GM18508 (cell line): ENCODE measurements at regions not wholly inside any gene's neighbourhood (a gene's known extent, or its start where the extent isn't known, plus 50 kb on each side); places are given as distances from the start of the nearest gene placed in this dataset.
"Not testable (repeated sequence)": the region's sequence is repeated elsewhere in the genome, so short reads cannot be mapped to it uniquely, and the experiment has no call there.

Source experiments
- ATAC-seq: cut with Tn5 transposase; IDR thresholded peaks from one replicate; pipeline ENCODE4 v1.9.1; 2021; ENCODE audit warnings: moderate number of reproducible peaks; ENCODE audit not compliant: insufficient read depth, unreplicated experiment

DNA sequence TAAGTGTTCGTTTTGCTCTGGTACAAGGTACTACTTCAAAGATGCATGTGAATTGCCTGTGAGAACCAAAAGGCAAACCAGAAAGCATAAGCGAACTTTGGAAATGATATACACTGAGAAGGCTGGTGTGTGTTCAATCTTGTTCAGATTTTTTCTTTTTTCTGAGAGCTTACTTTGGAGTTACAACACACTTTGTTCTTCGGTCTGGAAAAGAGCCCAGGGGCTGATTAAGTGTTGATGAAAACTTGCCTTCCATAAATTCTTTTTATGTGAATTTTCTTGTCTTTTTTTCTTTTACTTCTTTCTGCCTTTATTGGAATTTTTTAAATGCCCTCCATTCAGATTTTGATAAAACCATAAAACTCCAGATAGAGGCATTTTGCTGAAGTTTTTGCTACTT is 395.1 kb upstream of the SASH1 start:
- ATAC-seq = no peak

DNA sequence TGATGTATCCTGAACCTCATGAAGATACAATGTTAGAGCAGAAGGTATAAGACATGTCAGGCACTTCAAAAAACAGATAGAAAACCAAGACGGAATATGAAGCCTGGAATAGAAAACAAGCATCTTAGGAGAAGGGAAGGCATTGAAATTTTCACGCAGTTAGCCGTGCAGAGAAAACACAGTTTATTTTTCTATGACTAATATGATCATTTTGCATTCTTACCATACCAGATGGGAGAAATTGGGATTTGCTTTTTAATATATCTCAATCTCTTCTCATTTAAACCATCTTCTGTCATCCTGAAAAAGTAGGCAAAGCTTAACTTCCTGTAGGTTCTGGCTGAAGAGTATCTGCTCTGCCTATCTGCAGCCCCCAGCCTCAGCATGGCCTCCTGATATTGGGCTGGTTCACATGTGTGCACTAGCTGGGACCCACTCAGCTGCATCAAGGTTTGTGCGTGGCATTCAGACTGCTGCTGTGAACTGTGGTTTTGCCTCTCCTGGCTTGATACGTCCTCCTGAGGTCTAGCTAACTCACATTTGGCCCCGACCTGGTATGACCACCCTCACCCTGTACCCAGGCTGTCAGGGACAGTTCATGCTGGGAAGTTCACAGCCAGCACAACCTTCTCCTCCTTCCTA is 392.5 kb upstream of the SASH1 start:
- no peak for ATAC-seq

DNA sequence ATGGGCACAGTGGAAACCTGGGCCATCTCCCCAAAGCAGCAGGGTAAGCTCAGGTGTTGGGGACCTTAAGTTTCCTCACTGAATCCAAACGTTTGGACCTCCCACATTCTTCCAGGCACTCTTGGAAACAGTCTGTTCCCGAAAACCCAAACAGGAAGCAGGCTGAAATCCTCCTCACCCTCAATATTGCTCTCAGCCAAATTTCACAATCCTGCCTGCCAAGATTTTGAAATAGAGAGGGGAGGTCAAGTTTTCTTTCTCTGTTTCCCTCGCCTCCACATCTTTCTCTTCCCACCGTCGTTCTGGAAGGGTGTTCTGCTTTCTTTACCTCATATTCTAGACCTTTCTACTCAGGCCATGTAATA is 392.0 kb upstream of the SASH1 start:
- ATAC-seq = no peak

DNA sequence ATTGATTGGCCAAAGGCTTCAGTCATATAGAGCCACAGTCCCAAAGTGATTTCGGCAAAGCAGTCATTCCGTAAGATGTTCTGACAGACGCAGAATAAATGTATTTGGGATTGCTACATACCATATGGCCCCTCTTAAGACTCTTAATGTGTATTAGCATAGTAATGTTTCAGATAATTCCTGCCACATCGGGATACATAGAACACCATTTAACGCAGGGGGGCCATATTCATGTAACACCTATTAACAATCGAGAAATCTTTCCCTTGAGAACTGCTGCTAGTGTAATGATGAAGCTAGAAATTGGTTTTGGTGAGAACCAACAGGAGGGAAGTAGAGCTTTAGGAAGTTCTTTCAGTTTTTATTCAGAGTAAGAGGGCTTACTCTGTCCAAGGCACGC is 390.9 kb upstream of the SASH1 start:
- ATAC-seq = no peak

DNA sequence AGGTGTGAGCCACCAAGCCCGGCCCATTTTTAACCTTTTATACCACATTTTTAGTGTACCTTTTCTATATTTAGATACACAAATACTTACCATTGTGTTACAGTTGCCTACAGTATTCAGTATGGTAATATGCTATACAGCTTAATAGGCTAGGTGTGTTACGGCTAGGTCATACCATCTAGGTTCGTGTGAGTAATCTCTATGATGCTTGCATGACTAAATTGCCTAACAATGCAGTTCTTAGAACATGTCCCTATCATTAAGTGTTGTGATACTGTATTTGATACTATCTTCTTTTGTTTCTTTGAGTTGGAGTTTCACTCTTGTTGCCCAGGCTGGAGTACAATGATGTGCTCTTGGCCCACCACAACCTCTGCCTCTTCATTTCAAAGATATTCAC is 387.7 kb upstream of the SASH1 start:
- ATAC-seq = no peak

DNA sequence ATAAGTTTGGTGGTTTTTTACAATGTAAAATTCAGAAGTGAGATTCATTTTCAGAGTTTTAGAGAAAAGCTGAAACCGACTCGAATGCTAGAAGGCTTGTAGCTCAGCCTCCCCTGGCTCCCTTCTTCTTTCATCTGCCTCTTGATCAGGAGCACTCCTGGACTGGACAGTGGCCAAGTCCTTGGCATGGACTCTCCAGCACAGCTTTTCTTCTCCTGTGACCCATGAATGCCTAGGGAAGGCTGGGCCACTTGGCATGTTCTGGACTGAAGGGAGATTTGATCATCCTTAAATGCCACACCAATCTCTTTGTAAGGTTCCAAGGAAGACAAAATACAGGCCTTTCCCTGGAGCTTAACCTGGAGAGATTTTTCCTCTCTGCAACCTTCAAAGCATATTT is 384.0 kb upstream of the SASH1 start:
- no peak for ATAC-seq

DNA sequence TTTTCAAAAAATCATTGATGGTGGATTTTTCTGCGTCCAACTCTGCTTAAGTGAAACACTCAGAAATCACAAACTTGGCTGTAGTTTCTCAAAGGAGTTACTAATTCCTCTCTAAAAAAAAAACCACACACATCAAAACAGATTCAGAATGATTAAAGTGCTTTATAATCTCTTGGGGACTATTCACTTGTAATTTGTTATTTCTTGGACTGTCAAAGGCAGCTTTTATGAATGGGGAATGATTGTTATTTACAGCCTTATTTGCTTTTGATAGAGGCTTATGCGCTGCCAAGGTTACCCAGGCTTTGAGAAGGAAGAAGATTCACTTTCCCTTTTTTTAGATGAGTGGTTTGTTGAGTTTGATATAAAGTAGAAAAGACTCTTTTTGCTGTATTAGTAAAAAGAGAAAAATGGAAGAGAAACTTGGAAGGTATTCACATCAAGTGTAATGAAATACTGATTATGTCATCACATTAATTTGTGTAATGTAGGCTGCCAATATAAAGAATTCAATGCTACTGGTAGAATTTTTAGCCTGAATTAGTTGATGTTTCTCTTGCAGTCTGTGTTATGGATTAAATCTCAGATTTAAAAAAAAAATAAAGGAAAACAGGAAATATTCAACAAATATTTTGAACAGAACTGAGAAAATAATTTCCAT is 381.0 kb upstream of the SASH1 start:
- no peak for ATAC-seq

DNA sequence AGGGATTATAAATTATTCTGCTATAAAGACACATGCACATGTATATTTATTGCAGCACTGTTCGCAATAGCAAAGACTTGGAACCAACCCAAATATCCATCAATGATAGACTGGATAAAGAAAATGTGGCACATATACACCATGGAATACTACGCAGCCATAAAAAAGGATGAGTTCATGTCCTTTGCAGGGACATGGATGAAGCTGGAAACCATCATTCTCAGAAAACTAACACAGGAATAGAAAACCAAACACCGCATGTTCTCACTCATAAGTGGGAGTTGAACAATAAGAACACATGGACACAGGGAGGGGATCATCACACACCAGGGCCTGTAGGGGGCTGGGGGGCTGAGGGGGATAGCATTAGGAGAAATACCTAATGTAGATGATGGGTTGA is 377.2 kb upstream of the SASH1 start:
- ATAC-seq = not testable (repeated sequence)

DNA sequence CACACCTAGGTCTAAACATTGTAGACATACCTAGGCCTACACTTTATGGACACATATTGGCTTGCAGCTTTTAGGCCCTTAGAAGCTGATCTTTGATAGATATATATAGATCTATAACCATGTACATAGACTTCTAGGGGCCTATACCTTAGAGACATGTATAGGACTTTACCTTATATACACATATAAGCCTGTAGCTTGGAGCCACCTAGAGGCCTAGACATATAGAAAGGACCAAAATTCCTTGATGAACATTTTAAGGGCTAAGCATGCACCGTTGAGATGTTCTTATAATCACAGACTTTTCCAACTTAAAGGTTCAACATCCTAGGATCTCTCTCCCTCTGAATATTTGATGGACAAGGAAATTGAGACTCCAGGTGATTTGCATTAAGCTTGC is 371.7 kb upstream of the SASH1 start:
- ATAC-seq = no peak

DNA sequence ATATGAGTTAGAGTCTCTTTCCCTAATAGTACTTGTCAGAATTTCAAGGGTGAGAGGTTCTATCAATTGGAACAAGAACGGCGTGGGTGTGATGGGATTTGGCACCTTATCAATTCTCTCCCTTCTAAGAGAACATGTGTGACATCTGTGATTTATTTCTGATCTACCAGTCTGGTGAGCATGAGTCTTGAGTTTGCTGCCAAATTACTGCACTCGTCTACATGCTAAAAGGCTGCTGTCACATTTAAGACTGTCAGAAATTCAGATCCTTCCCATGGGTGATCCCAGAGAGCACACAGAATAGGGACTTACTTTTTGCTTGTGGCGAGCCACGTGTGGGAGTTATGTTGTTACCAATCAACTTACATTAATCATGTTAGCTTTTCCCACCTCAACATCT is 370.2 kb upstream of the SASH1 start:
- no peak for ATAC-seq

DNA sequence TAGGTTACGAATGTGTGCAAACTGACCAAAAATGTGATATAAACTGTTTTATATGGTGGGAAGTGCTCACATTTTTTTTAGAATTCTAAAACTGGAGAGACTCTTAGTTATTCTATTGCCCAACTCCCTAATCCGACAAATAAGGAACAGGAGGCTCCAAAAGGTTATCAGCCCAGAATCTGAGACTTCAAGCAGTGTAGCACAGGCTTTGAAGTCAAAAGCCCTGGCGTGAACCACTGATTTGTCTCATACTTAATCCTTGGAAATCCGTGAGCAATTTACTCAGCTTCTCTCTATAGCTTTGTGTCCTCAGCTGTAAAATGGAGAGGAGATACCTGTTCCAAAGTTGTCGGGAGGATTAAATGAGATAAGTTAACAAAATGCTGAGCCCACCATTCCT is 368.8 kb upstream of the SASH1 start:
- no peak for ATAC-seq

DNA sequence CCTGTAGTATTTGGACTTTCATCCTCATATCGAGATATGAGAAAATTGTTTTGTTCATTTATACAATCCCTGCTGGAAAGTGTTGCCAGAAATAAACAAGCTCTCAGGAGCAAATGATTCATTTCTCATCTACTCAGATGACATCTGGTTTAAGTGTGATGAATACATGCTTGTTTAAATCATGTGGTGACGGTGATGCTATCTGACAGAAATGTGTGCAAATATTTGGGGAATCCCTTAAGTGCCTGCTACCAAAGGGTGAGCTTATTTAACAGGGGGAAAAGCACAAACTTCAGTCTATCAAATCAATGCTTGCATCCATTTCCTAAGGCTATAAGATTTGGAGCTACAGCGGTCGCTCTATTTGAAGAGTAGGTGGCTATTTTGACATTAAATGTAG is 368.3 kb upstream of the SASH1 start:
- no peak for ATAC-seq

DNA sequence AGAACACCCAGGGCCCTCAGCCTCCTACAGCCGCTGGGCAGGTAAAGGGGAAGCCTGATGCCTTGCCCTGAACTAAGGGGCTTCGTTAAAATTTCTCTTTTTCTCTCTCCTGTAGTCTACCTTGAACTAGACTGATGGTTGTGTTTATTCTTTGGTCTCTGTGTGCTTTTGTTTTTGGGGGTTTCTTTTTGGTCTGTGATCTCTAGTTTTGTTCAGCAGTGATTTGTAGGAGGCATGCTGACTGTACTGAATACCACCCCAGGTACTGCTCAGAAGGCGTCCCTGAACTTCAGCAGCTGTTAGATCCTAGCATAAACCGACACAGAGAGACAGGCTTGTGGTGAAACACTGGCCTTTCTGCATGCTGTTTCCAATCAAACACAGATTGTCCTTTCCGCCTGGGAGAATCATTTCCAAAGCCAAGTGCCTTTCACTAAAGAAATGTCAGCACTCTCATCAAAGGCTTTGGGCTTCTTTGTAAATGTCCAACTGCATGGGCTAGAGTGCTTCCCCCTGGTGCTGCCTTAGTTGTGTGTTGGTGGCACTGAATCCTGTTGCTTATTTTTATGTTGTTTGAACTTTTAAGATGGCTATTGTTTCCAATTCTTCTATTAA is 364.7 kb upstream of the SASH1 start:
- ATAC-seq = no peak

DNA sequence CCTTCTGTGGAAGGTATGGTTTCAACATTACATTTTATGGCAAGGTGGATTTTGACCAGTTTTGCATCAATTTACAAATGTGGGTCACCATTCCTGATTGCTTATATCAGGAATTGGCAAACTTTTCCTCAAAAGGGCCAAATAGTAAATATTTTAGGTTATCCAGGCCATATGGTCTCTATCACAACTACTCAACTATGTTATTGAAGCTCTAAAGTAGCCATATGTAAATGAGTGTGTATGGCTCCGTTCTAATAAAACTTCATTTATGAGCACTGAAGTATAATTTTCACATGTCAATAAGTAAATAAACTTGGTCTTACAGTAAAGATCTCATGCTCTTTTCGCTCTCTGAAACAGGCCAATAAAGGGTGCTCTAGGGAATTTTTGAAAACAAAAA is 362.7 kb upstream of the SASH1 start:
- no peak for ATAC-seq

DNA sequence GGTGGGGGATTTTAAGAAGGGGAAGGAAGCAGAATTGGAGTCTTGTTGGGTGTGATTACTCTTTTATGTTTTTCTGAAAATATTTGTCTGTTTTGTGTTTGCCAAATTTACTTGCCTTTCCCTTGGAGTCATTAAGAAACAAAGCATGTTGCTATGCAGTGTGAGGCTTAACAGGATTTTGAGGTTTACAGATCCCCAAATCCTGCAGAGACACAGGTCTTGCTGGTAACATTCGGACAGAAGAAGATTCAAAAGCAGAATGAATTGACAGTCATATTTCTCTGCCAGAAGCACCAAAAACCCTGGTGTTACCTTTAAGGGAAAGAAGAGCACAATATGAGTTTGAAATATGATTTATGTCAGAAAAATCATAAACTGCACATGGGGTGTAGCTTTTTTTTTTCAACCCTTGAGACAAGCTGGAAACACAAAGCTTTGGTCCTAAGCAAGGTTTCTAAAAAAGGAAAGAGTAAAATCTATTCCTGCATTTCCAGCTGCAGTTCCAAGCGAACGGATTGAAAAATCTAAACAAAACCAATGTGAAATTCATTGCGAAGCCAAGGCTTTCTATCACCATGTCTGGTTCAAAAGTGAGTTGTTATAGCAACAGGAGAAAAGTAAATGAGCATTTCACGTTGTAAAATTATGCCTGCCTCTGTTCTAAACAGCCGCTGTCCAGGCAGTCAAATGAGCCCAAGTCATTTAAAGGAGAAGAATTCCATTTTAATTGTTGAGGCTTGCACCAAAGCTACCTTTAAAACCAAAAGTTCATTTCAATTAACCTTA is 358.9 kb upstream of the SASH1 start:
- no peak for ATAC-seq

DNA sequence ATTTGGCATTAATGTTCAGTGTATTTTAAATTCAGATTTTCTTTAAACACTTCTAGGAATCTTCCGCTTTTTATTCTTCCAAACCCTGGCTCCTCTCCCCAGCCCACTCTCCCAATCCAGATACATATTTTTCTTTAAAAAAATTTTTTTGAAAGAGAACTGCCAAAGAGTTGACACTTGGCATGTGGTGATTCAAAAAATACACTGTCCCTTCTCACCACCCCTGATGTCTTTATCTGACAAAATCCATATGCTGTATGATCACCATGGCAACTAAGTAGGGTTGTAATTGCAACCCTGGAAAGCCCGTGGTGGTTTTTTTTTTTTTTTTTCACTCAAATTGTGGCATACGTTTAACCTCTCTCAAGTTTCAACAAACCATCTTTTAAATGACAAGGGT is 355.8 kb upstream of the SASH1 start:
- no peak for ATAC-seq

DNA sequence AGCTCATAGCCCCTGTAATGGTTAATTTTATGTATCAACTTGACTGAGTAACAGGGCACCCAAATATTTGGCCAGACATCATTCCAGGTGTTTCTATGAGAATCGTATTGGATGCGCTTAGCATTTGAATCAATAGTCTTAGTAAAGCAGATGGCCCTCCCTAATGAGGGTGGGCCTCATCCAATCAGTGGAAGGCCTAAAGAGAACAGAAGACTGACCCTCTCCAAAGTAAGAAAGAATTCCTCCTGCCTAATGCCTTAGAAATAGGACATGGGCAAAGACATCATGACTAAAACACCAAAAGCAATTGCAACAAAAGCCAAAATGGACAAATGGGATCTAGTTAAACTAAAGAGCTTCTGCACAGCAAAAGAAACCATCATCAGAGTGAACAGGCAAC is 352.5 kb upstream of the SASH1 start:
- no peak for ATAC-seq

DNA sequence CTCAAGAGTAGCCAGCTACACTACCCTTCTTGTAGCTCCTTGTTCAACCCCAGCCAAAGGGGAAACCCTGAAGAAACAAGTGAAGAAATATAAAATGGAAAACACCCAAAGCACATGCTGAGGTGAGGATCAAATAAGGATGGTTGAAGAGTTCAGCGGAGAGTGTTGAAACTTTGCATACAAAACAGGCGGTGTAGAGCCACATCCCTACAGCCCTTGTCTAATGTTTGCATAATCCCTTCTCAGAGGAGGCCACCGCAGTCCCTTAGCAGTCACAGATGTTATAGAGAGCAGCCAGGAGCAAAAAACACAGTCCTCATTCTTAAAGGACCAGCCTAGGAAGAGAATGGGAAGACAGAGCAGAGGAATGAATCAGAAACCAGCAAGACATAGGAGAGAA is 350.7 kb upstream of the SASH1 start:
- no peak for ATAC-seq

DNA sequence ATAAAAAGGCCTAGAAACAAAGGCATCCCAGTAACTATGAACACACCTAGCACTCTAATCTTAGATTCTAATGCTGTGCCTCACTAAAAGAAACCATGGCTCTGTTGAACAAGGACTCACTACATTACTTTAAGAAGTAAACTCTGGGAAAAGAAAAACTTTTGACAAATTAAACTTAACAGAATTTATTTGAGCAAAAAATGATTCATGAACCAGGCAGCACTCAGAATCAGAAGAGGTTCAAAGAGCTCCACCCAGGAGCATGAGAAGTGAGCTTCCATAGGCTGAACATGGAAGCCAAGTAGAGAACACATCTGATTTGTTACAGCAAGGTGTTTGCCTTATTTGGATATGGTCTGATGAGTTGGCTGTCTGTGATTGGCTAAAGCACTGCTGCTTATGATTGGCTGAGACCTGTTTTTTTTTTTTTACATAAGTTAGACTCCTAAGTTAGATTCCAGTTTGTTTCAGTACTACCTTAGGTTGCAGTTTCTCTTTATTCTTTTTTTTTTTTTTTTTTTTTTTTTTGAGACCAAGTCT is 343.6 kb upstream of the SASH1 start:
- no peak for ATAC-seq

DNA sequence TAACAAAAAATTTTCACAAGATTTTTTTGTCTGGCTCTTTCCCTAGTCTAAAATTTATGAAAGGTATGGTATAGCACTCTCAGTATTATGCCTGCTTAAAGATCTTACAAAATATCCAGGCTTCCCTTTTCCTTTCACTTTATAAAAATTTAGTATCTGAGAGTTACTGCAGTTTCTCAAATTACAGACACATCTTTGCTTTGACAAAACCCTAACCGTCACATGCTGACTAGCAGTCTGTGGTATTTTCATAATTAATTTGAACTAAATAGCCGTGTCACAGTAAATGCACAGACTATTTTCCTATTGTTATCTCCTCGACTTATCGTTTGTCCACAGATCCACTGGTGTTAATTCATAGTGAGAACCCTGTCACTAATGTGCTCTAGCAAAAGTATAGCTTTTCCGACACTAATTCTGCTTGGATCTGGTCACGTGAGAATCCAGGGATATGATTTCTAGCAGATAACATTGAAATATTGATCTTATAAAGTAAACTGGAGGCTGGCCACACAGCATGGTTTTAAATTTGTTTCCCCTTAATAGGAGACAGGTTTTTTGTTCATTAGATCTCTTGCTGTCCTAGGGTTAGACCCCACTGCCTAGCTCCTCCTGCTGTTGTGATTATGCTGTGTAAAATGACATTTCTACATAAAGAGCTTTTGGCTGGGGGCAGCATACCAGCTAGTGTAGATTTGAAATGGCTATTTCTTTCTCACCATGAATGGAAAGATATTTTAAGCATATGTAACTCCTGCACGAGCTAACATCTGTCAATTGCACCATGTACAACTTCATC is 340.6 kb upstream of the SASH1 start:
- no peak for ATAC-seq
